Upper lobe of left lung (tissue), 4 donors: ENCODE measurements at regions not wholly inside any gene's neighbourhood (a gene's known extent, or its start where the extent isn't known, plus 50 kb on each side); places are given as distances from the start of the nearest gene placed in this dataset.
"Not testable (repeated sequence)": the region's sequence is repeated elsewhere in the genome, so short reads cannot be mapped to it uniquely, and the experiment has no call there.

Source experiments
- CTCF ChIP-seq, 6 experiments: fragments of 450-650 bp in 4 of 6; fragments of 200-600 bp in 2 of 6; sonication (generic) in 2 of 6; IDR thresholded peaks; one replicate each; pipeline ENCODE4 v1.5.1; 2016 to 2019; ENCODE audit warnings: antibody characterized with exemption in 6 of 6
- EP300 ChIP-seq, 4 donors: sonication (generic); formaldehyde crosslinking; IDR thresholded peaks; one replicate each; pipeline ENCODE4 v1.5.1; 2017; ENCODE audit warnings: antibody characterized with exemption in 4 of 4, control low read depth in 2 of 4
- POLR2AphosphoS5 ChIP-seq, 2 donors: sonication (generic); formaldehyde crosslinking; IDR thresholded peaks; one replicate each; pipeline ENCODE4 v1.5.1; 2017; ENCODE audit warnings: antibody characterized with exemption in 2 of 2

GRCh38 chr2:75871762-75872614 lies 161.3 kb upstream of the GCFC2 start:
- not testable (repeated sequence) for TF ChIP-seq EP300, CTCF, POLR2AphosphoS5 (IDR thresholded peaks at IDR 0.05)
